ENCODE measurements at regions not wholly inside any gene's neighbourhood (a gene's known extent, or its start where the extent isn't known, plus 50 kb on each side); places are given as distances from the start of the nearest gene placed in this dataset.
"Not testable (repeated sequence)": the region's sequence is repeated elsewhere in the genome, so short reads cannot be mapped to it uniquely, and the experiment has no call there.

DNA sequence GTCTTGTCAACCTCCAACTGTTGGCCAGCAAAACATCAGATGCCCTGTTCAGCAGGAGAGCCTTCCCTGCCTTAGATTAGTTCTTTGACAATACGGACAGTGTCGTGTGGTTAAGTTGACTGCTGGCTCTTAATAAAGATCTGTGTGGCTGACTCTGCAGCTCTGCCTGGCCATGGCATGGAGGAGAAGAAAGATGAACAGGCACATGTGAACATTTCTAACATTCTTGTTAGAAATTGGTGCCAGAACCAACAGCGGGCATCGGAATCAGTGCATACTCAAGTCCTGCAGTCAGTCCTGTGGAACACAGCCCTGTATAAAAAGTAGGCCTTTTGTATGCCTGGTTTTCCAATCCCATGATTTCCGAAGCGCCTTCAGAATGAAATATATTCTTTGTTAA is 455.6 kb downstream of the POM121L12 start:
- no peak for DNase-seq (ENCODE audit: low spot score)
- TF ChIP-seq, protein P1, sequence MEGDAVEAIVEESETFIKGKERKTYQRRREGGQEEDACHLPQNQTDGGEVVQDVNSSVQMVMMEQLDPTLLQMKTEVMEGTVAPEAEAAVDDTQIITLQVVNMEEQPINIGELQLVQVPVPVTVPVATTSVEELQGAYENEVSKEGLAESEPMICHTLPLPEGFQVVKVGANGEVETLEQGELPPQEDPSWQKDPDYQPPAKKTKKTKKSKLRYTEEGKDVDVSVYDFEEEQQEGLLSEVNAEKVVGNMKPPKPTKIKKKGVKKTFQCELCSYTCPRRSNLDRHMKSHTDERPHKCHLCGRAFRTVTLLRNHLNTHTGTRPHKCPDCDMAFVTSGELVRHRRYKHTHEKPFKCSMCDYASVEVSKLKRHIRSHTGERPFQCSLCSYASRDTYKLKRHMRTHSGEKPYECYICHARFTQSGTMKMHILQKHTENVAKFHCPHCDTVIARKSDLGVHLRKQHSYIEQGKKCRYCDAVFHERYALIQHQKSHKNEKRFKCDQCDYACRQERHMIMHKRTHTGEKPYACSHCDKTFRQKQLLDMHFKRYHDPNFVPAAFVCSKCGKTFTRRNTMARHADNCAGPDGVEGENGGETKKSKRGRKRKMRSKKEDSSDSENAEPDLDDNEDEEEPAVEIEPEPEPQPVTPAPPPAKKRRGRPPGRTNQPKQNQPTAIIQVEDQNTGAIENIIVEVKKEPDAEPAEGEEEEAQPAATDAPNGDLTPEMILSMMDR (IDR thresholded peaks at IDR 0.05; ENCODE audit: borderline replicate concordance, control extremely low read depth, extremely low read depth, insufficient read depth, missing control alignments), result no peak
- in situ Hi-C loops (cut with MboI; ENCODE audit: low sequenced_read_pairs, unreplicated experiment), result no loop called here

DNA sequence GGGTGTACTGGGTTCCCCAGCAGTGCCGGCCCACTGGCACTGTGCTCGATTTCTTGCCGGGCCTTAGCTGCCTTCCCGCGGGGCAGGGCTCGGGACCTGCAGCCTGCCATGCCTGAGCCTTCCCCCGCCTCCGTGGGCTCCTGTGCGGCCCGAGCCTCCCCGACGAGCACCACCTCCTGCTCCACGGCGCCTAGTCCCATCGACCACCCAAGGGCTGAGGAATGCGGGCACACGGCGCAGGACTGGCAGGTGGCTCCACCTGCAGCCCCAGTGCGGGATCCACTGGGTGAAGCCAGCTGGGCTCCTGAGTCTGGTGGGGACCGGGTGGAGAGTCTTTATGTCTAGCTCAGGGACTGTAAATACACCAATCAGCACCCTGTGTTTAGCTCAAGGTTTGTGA is 459.7 kb downstream of the POM121L12 start:
- in situ Hi-C loops (cut with MboI; ENCODE audit: low sequenced_read_pairs, unreplicated experiment); DNase-seq (ENCODE audit: low spot score): not testable (repeated sequence)

DNA sequence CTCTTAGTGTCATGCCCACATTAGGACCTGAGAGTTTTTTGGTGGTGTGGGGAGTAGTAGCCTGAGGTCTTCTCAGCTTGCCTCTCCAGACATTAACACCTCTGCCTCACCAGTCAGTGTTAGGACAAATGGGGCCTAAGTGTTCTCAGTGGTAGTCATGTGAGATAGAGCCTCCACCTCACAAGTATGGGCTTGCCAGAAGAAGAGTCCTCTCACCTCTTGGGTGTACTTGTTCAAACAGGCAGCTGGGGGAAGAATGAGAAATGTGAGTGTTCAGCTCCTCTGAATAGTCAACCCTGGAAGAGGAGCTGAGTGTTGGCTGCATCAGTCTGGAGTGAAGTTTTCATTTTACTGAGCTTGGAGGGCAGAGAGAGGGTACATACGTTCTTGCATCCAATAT is 464.6 kb downstream of the POM121L12 start:
- in situ Hi-C loops (cut with MboI; ENCODE audit: low sequenced_read_pairs, unreplicated experiment), result no loop called here
- no peak for DNase-seq (ENCODE audit: low spot score)
- TF ChIP-seq, protein P1 (IDR thresholded peaks at IDR 0.05; ENCODE audit: borderline replicate concordance, control extremely low read depth, extremely low read depth, insufficient read depth, missing control alignments), result no peak

DNA sequence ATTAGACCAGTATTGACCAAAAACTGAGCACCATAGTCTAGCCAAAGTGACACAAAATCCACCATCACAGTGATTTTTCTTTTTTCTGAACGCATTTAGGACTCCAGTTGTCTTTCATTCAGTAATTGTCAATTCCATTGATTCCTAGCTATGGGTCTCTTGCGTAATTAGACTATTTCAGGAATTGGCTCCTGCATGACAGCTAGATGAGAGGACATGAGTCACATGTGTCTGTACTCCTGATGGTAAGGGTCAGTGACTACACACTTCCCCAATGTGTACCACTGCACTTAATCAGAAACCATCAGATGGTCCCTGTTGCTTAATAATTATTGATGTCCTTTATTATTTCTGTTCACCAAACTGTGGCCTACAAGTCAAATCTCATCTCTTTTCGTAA is 469.5 kb downstream of the POM121L12 start:
- no peak for DNase-seq (ENCODE audit: low spot score)
- TF ChIP-seq, protein P1 (IDR thresholded peaks at IDR 0.05; ENCODE audit: borderline replicate concordance, control extremely low read depth, extremely low read depth, insufficient read depth, missing control alignments), result no peak
- in situ Hi-C loops (cut with MboI; ENCODE audit: low sequenced_read_pairs, unreplicated experiment), result no loop called here

DNA sequence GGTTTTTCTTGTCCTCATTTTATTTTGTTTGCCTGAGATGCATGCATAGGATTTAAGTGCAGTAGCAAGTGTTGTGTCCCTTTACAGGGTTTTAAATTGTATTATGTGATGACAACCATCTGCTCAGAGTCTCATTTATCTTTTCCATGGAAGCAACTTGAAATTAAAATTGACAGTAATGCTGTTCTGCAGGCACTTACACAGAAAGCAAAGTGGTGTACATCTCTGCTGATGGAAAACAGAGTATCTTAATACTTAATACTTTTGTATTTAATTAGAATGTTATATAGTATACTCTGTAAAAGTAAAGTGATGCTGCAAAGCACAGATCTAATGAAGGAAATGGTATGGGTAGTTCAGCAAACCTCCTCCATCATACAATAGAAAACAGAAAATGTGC is 482.9 kb downstream of the POM121L12 start:
- TF ChIP-seq, protein P1 (IDR thresholded peaks at IDR 0.05; ENCODE audit: borderline replicate concordance, control extremely low read depth, extremely low read depth, insufficient read depth, missing control alignments), result no peak
- in situ Hi-C loops (cut with MboI; ENCODE audit: low sequenced_read_pairs, unreplicated experiment), result no loop called here
- no peak for DNase-seq (ENCODE audit: low spot score)

DNA sequence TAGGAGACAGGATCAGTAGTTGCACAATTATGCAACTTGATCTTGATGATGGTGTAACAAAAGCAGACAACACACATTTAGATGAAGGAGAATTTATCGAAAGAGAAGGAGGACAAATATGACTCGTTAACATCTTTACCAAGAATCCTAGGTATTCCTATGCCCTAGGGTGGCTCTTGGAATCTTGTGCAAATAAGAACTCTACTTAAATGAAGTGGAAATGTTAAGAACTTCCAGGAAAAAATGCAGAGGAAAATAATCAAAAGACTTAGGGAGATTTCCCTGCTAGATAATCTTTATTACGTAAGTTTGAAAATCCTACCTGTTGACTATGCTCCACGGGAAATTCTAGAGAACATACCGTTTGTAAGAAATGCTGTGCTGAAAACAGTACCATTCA is 485.4 kb downstream of the POM121L12 start:
- TF ChIP-seq, protein P1 (IDR thresholded peaks at IDR 0.05; ENCODE audit: borderline replicate concordance, control extremely low read depth, extremely low read depth, insufficient read depth, missing control alignments), result no peak
- in situ Hi-C loops (cut with MboI; ENCODE audit: low sequenced_read_pairs, unreplicated experiment), result no loop called here
- DNase-seq (ENCODE audit: low spot score), result no peak

DNA sequence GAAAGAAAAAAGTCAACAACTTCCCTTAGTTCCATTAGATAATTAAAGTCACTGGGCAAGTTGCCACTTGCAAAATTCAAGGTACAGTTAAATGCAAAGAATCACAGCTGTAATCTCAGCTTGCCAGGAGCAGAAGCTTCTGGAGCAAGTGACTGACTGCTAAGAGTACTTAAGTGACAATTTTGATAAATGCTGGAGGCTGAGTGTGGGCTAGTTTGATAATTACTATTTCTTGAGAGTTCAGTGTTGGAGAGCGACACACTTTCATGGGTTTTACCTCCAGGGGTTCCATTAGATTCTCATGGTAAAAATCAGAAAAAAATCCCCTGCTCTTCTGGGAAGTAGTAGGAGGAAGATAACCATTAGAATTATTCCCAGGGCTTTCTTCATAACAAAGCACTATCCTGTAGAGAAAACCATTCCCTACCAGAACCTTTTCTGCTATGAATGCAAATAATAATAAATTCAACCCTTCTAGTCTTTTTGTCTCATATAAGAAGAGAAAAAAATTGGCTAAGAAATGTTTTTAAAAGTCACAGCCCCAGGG is 486.3 kb downstream of the POM121L12 start:
- no peak for DNase-seq (ENCODE audit: low spot score)
- in situ Hi-C loops (cut with MboI; ENCODE audit: low sequenced_read_pairs, unreplicated experiment), result no loop called here
- TF ChIP-seq, protein P1 (IDR thresholded peaks at IDR 0.05; ENCODE audit: borderline replicate concordance, control extremely low read depth, extremely low read depth, insufficient read depth, missing control alignments), result no peak

All from GM13976 (cell line).